IPS-18c (cell line): ENCODE measurements at regions not wholly inside any gene's neighbourhood (a gene's known extent, or its start where the extent isn't known, plus 50 kb on each side); places are given as distances from the start of the nearest gene placed in this dataset.

ENCODE experiments used
- H3K4me3 ChIP-seq: 2 replicates; pipeline ENCODE4 v1.7.0; 2013; ENCODE audit warnings: low read depth, mild to moderate bottlenecking, low read length, moderate library complexity; ENCODE audit not compliant: insufficient read depth
- H3K9me3 ChIP-seq: one replicate; pipeline ENCODE4 v1.6.1; 2013; ENCODE audit warnings: mild to moderate bottlenecking, low read length, moderate library complexity; ENCODE audit not compliant: control insufficient read depth, insufficient read depth

DNA sequence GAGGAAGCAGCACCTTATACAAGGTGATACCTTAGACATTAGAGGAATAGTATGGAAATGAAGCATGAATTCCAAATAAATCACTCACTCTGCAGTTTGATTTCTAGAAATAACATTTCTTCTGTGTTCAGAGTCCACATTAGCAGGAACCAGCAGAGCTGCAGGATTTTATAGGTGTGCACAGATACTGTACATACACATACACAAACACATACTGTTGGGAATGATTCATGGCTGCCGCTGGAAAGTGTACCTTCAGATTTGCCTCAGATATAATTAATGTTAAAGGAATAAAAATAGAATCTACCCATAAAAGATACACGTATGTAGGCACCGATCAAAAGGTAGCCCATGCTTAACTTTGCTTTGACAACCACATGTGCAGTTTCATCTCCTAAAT is 578.1 kb downstream of the CSNK1G3 start:
- no peaks in the 10 kb centered on the region for H3K9me3 ChIP-seq
- H3K4me3 ChIP-seq: no peak overlapping the region

DNA sequence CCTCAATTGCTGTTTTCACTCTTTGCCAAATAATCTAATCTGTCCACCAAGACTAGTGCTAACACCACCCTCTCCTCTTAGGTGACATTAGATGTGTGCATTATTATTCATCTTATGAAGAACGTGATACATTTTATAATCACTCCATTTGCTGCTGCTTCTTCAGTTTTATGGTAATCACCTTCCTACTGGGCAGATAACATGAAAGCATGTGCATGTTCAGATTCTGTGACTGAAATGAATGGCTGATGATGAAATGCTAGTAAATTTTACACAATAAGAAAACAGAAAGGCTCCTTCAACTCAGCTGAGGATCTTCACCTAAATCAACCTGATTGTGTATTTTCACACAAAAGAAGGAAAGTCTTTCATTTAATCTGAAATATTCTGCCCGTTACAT is 577.6 kb downstream of the CSNK1G3 start:
- no peak overlapping the region for H3K4me3 ChIP-seq
- H3K9me3 ChIP-seq: no peaks in the 10 kb centered on the region

DNA sequence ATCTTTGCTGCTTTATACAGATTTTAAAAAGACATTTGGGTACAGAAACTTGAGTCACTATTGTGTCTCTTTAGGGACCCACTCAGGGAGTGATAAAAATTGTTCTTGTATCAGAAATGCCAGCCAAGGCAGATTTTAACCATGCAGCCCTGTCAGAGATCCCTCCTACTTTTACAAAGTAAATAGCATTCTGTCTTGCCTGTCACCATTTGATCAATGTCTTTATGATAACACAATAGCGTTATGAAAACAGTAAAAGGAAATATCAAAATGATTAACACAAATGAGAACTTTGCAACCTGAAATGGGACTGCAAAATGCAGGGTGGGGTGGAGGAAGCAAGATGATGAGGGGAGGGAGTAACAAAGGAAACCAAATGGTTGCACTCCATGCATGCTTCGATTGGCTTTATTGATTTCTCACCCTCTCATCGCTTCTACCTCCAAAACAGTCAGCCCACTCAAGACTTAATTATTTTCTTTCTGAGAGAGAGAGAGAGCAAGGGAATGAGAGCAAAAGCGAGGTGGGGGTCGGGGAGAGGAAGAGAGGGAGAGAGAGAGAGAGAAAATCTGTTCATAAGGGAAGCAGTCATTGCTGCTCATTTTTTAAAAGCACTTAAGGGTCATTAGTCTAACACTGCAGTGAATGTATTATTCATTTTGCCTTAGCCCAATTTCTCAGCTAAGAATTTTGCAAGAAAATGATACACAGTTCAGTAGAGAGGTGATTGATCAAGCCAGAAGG is 576.5 kb downstream of the CSNK1G3 start:
- H3K4me3 ChIP-seq: no peak overlapping the region
- H3K9me3 ChIP-seq: no peaks in the 10 kb centered on the region

DNA sequence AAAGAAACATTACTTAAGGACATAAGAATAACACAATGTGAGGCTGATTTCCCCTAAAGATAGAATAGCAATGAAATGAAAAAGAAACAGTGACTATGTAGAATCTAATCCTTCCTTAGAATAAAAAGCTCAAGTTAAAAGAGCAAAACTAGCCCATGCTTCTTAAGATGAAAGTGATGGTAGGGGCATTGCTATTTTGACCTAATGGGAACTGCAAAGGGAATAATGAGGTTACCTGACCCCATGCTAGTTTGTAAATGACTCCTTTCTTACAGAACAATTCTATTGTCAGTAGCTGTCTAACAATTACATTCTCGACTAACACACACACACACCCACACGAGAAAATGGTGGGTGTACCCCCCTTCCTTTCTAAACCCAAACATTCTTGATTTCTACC is 575.8 kb downstream of the CSNK1G3 start:
- no peak overlapping the region for H3K4me3 ChIP-seq
- H3K9me3 ChIP-seq: no peaks in the 10 kb centered on the region

DNA sequence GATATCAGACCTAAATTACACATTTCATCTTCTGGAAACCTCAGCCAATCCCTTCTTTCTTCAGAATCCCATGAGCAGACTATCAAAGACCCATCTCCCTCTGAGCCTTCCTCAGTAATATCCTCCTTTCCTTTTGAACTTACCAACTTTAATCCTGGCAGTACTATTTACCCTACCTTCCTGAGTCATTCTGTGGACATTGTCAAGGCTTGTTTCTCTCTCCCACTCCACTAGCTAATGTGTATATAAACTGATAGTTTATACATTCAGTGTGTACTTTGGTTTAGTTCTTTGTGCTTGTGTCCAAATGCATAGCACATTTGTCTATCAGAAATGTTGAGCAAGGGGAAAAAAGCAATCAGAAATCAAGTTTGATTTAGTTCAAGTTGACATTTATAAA is 568.3 kb downstream of the CSNK1G3 start:
- H3K4me3 ChIP-seq: no peak overlapping the region

DNA sequence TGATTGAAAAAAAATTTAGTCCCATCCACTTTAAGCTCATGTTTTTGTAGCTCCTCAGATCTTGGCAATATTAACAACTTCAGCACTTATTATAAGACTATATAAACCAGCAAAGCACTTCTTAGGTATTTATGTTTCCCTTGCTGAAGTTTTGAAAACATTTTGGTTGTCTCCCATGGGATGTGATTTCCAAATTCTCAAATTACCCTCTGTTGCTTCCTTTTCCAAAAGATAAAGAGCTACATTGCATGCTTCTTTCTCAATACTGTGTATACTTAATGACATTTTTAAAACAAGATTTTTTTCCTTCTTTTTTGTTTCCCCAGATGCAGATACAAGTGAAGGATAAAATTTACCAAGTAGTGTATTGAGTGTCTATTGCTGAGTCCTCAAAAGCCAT is 567.1 kb downstream of the CSNK1G3 start:
- Histone ChIP-seq H3K4me3 (no peak overlapping the region), H3K9me3 (no peaks in the 10 kb centered on the region)

More for the DNA sequence above, 568.3 kb downstream of the CSNK1G3 start:
- H3K9me3 ChIP-seq: no peaks in the 10 kb centered on the region

DNA sequence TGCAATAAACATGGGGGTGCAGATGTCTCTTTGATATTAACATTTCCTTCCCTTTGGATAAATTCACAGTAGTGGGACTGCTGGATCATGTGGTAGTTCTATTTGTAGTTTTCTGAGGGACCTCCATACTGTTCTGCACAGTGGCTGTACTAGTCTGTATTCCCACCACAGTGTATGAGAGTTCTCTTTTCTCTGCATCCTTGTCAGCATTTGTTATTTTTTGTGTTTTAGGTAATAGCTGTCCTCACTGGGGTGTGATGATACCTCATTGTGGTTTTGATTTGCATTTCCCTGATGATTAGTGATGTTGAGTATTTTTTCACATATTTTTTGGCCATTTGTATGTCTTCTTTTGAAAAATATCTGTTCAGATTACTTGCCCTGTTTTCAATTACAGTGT is 562.5 kb downstream of the CSNK1G3 start:
- Histone ChIP-seq H3K4me3 (no peak overlapping the region), H3K9me3 (no peaks in the 10 kb centered on the region)

DNA sequence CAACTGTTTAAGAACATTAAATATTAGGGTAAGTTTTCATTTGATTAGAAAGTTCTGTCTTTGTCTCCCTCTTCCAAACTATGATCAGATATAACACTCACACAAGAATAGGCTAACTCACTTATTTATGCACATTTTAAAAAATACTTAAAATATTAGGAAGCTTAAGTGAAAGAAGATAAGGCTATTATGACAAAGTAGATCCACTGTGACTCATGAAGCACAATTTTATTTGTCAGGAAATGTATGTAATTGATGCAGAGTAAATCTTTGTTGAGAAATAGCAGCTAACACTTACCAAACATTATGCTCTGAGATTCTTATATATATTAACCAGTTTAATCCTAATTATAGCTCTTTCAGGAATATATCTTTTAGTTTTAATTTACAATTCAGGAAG is 560.6 kb downstream of the CSNK1G3 start:
- H3K4me3 ChIP-seq: no peak overlapping the region
- H3K9me3 ChIP-seq: no peaks in the 10 kb centered on the region

DNA sequence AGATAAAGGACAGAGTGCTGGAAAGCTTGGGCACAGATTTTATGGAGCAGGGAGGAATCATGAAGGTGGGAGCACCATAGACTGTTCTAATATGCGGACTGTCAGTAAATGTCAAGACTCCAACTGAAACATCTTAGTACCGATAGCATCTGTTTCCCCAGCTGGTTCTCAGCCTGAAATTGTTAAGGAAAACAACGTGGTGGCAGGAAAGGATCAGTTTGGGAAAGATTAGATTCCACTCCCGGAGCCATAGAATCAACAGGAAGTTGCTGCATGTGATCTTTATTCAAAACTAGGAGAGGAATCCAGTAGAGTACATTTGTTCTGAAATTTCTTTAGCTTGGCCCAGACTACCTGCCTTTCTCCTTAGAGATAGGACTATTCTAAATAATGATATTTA is 559.1 kb downstream of the CSNK1G3 start:
- H3K4me3 ChIP-seq: no peak overlapping the region
- H3K9me3 ChIP-seq: no peaks in the 10 kb centered on the region

DNA sequence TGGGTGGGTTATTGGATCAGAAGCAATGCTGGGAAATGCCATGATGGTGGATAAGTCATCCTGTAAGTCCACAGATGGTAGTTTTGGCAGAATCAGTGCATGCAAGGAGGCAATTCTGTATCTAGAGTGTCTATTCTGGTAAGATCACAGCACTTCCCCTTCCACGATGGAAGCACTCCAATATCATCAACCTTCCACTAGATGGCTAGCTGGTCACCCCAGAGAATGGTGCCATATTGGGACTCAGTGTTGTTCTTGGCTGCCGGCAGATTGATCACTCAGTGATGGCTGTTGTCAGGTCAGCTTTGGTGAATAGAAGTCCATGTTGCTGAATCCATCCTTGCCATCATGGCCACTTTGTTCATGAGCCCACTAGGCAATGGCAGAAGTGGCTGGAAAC is 553.5 kb downstream of the CSNK1G3 start:
- Histone ChIP-seq H3K9me3 (no peaks in the 10 kb centered on the region), H3K4me3 (no peak overlapping the region)

DNA sequence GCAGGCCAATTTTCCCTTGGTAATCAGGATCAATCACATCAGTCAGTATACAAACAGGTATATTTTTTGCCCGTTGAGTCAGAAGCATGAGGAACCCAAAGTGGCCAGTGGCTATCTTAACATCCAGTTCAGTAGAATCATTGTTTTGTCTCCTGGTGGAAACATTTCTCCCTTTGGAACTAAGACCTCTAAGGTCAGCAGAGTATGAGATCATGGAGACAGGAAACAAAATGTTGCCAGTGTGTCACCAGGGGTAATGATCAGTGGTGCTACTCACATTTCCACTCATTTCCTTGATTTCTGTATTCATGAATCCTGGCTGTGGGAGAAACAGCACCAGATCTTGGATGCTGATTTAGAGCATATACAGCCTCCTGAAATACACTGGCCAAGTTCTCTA is 553.0 kb downstream of the CSNK1G3 start:
- no peak overlapping the region for H3K4me3 ChIP-seq
- no peaks in the 10 kb centered on the region for H3K9me3 ChIP-seq

DNA sequence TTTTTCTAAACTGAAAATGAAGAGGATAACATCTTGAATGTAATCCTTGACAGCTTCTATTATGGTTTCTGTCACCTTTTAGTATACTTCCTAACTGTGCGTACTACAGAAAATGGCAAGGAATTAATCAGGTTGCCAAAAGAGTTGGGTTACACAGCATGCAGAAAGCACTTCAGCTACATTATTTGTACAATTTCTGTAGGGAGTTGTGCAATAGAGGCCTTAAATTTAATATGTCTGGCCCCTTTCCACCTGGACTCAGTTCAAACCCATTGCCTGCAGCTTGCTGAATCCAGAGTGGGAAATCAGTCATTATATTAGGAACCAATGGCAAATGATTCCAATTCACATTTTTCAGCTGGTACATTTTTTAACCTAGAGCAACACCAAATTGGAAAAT is 549.7 kb downstream of the CSNK1G3 start:
- no peaks in the 10 kb centered on the region for H3K9me3 ChIP-seq

DNA sequence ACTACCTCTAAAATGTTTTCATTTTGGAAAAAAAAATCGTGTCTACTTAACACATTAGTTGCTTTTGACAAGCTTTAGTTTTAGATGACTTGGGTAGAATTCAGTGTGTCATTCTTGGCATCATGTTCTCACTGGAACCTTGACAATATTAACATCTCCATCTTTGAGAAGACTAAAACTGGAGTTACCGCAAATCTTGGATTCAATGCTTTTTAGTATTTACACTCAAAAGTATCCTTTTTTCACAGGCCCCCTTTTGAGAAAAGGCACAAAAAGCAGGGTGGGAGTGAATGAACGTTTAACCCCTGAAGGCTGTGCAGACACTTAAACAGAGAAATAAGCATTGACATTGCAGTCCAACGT is 549.1 kb downstream of the CSNK1G3 start:
- no peak overlapping the region for H3K4me3 ChIP-seq
- H3K9me3 ChIP-seq: no peaks in the 10 kb centered on the region

More for the DNA sequence above, 549.7 kb downstream of the CSNK1G3 start:
- H3K4me3 ChIP-seq: no peak overlapping the region

DNA sequence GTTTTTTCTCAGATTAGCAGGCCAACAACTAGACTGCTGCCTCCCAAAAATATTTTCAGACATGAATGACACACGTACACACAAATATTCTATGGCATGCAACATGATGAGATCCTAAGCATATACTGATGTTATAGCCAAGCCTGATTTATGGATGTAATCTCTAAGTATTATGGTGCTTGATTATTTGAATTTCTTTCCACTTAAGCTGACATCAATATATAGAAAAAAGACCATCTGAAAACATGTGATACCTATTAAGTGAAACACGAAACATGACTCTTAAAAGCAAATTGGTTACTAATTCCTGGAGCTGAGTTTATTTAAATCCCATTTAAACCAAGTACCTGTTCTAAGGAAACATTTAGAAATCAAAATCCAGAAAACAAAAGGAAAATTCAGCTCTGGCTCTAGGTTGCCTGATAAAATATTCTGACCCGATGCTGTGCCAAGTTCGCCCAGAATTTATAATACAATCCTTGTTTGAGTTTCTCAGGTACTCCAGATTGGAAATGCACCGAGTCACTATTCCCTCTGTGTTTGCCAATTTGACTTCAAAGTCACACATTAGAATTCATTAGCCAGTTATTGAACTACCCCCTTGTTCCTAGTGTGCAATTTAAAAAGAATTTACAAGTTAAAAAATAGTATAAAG is 548.6 kb downstream of the CSNK1G3 start:
- H3K4me3 ChIP-seq: no peak overlapping the region

DNA sequence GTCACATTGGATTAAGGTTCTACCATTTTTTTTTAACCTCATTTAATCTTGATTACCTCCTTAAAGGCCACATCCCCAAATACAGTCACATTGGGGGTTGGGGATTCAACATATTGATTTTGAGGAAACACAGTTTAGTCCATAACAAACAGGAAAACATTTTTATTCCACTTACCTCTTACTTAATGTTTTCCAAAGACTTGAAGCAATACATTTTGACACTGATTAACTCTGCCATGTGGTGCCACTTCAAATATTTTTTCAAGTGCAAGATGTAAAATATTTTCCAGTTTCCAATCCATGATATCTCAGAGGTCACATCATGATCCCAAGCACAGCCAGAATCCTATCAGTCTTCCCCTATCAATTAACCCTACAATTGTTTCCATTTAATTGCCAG is 548.0 kb downstream of the CSNK1G3 start:
- Histone ChIP-seq H3K9me3 (no peaks in the 10 kb centered on the region), H3K4me3 (no peak overlapping the region)

More for the DNA sequence above, 548.6 kb downstream of the CSNK1G3 start:
- no peaks in the 10 kb centered on the region for H3K9me3 ChIP-seq

DNA sequence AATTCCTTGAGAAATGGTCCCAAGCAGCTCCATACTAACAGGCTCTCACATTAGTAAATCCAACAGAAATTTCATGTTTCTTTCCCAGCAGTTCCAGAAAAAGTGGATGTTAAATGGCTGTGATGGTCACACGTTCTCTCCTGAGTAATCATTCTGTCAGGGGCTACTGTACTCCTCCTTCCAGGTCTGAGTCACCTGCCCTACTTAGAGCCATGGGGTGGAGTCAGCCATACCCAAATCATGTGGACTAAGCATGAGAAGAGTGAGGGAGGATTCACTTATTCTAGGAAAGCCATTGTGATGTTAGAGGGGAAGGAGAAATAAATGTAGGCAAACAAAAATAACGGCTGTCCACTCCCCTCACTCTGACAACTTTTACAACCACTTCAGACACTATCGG is 547.2 kb downstream of the CSNK1G3 start:
- Histone ChIP-seq H3K4me3 (no peak overlapping the region), H3K9me3 (no peaks in the 10 kb centered on the region)

DNA sequence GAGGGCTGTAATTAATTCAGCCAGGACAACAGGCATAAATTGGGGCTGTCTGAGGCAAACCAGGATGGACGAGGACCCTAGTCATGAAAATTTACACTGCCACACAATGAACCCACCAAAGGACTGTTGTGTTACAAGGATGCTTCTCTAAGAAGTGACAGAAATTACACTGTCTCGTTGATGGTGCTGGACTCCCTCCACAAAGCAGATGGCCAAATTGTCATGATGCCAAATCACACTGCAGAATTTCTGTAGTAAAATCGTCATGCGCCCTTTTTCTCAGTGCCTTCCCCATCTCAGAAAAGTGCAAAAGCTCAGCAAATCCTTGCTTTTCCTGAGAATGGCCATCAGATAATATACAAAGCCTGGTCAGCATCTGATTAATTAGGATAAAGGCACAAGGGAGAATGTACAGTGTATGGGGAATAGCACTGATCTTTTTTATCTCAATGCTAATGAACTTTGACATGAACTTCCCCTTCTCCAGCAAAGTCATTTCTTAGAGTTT is 545.8 kb downstream of the CSNK1G3 start:
- Histone ChIP-seq H3K9me3 (no peaks in the 10 kb centered on the region), H3K4me3 (no peak overlapping the region)

DNA sequence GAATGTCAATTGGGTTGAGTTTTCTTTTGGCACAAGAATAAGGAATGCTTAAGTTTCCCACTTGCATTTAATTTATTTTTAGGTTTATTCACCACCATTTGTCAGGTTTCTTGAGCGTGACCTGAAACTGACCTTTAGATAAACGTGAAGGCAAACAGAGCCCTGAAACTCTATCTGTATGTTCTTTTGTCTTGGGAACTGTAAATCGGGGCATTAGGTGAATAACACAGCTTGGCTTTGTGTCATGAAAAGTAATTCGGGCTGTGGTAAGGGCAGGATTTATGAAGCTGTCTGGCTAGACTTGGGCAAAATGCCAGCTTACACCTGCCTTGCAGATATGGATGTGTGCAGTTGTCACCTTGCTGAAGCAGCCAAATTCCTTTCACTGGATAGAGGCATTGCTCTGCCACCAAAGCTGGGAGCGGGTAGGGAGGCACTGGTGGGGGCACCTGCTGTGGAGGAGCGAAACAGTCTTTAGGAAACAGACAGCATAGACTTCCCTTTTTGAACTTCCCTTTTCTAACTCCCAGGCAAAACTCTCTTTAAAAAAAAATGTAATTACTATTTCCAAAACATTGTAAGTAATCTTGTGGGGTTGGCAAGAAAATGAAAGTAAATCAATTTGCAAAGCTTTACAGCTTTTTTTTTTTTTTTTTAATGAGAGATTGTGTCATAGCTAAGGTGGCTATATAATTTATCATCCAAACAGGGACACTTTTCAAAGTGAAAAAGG is 545.2 kb downstream of the CSNK1G3 start:
- Histone ChIP-seq H3K4me3 (no peak overlapping the region), H3K9me3 (no peaks in the 10 kb centered on the region)
